Choroid plexus epithelial cell (primary cell): ENCODE measurements at regions not wholly inside any gene's neighbourhood (a gene's known extent, or its start where the extent isn't known, plus 50 kb on each side); places are given as distances from the start of the nearest gene placed in this dataset.

Experiments used
- DNase-seq: peaks from one replicate; pipeline ENCODE4 v3.0.0-alpha.2; 2010; ENCODE audit warnings: low read depth
- H3K4me3 ChIP-seq: 2 replicates; pipeline ENCODE4 v1.5.1; 2011; ENCODE audit warnings: low read depth, mild to moderate bottlenecking, control low read depth, low read length, moderate library complexity
- CTCF ChIP-seq: conservative IDR thresholded peaks from 2 replicates; pipeline ENCODE4 v1.5.1; 2011; ENCODE audit warnings: low read depth, mild to moderate bottlenecking, control low read depth, inconsistent platforms, low read length, moderate library complexity

DNA sequence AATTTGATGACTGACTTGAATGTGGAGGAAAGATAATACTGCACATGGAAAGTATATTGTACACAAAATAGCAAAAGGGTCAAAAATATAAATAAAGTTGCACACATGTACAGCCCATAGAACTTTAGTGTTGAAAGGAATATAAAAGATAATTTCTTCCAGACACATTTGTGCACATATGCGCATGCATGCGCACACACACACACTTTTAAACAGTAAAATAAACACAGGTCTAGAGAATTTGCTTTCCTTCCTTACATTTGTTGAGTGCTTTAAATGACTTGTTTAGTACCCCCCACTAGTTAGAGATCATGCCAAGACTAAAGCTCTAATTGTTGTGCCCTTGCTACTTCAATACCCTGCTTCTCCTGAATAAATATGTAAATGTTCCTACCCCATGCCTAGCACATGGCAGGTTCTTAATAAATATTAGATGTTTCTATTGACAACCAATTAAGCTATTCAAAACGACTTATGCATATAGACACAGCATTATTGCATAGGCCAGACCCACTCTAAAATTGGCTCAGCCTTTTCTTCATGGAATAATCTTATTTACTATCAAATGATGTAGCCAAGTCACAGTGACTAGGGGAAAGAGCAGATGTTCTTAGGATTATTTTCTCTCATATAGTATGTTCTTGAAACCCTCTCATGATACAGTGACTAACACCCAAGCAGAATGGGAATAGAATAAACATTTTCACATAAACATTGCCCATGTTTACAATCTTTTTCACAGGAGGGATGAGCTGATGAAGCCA lies 165.5 kb upstream of the ACVR2A start:
- DNase-seq: no peak
- no peak overlapping the region for H3K4me3 ChIP-seq
- TF ChIP-seq CTCF: no peak

- no peak for DNase-seq
- TF ChIP-seq CTCF: no peak
Measured at GRCh38 chr2:147665105-147665504, 179.7 kb upstream of the ACVR2A start.

DNA sequence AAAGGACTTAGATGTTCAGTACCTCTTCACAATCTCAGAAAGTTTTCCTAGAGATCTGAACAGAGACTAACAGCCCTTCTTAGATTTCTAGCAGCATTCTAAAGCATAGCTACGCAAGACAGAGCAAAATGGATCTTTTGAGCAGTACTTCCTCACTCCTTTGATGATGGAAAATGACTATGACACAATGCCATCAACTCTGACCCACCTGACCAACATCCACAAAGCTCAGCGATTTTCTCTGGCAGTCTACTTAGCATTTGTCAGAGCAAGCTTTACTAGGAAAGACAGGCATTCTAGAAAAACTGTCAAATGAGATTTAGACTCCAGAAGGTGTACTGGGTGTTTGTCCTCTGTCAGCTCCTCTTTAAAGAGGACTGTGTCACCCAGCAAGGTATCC lies 180.9 kb upstream of the ACVR2A start:
- H3K4me3 ChIP-seq: no peak overlapping the region
- no peak for TF ChIP-seq CTCF
- no peak for DNase-seq

More at GRCh38 chr2:147665105-147665504, 179.7 kb upstream of the ACVR2A start:
- H3K4me3 ChIP-seq: no peak overlapping the region

DNA sequence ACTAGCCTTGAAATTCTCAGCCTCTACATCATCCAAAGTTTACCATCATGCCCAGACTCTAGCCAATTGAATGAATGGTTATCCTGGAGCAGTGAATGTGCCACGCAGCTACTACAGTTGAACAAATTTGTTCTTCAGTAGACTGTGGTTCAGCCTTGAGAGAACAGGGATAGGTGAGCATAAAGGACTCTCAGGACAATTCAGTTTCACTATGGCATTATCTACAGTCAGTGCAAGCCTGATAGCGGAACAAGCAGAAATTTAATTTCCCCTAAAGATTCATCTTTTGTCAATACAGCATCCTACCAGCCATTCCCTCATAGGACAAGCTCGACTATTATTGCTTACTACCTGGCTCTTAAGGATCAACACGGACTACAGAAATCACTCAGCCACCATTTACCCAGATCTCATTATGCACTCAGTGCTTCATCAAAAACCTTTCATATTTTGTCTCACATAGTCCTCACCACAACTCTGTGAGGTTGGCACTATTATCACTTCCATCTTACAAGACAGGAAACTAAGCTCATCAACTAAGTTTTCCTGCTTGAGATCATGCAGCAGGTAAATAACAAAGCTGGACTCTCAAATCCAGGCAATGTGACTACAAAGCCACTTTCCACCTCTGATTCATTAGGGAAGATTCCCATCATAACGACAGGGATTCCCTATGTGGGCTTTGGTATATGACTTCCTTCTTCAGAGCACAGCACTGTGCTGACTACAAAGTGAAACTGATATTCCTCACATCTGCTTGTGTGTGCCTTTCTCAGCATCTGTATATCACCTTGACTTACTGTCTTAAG lies 181.5 kb upstream of the ACVR2A start:
- no peak for DNase-seq
- no peak for TF ChIP-seq CTCF
- H3K4me3 ChIP-seq: no peak overlapping the region

DNA sequence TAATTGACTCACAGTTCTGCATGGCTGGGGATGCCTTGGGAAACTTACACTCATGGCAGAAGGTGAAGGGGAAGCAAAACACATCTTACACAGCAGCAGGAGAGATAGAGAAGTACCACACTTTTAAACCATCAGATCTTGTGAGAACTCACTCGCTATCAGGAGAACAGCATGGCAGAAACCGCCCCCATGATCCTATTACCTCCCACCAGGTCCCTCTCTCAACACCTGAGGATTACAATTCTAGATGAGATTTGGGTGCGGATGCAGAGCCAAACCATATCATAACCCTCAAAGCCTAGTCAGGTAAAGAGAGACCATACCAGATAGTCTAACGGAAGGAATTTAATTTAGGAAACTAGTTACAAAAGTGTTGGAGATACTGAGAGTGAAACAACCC lies 182.6 kb upstream of the ACVR2A start:
- DNase-seq: no peak

GRCh38 chr2:147660680-147661079 lies 184.1 kb upstream of the ACVR2A start:
- no peak for DNase-seq
- no peak for TF ChIP-seq CTCF
- no peak overlapping the region for H3K4me3 ChIP-seq

More for the DNA sequence above, 182.6 kb upstream of the ACVR2A start:
- H3K4me3 ChIP-seq: no peak overlapping the region
- TF ChIP-seq CTCF: no peak
